ENCODE measurements at regions not wholly inside any gene's neighbourhood (a gene's known extent, or its start where the extent isn't known, plus 50 kb on each side); places are given as distances from the start of the nearest gene placed in this dataset.

- ChIA-PET POLR2A (no interaction called here), CTCF (no interaction called here)
- no peak for ATAC-seq
- DNase-seq (ENCODE audit: low spot score), result no peak
- Mint-ChIP-seq H3K4me3 (no peak overlapping the region), H3K4me1 (peaks cover 13% of the 10 kb centered on the region), H3K27me3 (ENCODE audit: low read depth) (peaks cover 37% of the 10 kb centered on the region), H3K27ac (no peak overlapping the region), H3K9me3 (no peaks in the 10 kb centered on the region), H3K36me3 (no peaks in the 10 kb centered on the region)
- TF ChIP-seq RORB (CRISPR knock-in tag; IDR thresholded peaks at IDR 0.05) (no peak), PREB (CRISPR knock-in tag; IDR thresholded peaks at IDR 0.05; ENCODE audit: borderline replicate concordance) (no peak), TEAD1 (CRISPR knock-in tag; IDR thresholded peaks at IDR 0.05) (no peak), USF2 (CRISPR knock-in tag; IDR thresholded peaks at IDR 0.05) (no peak), ERG (CRISPR knock-in tag; IDR thresholded peaks at IDR 0.05) (no peak), ZNF425 (CRISPR knock-in tag; conservative IDR thresholded peaks at IDR 0.05) (no peak), OVOL2 (CRISPR knock-in tag; IDR thresholded peaks at IDR 0.05; ENCODE audit: borderline replicate concordance) (no peak), CREM (CRISPR knock-in tag; IDR thresholded peaks at IDR 0.05) (no peak), HMGXB4 (CRISPR knock-in tag; IDR thresholded peaks at IDR 0.05) (no peak), ZNF396 (CRISPR knock-in tag; IDR thresholded peaks at IDR 0.05; ENCODE audit: borderline replicate concordance) (no peak)
These were observed 288.2 kb upstream of the UGT8 start for GRCh38 chr4:114310296-114310925.

GRCh38 chr4:114311787-114312186 lies 286.8 kb upstream of the UGT8 start:
- Mint-ChIP-seq H3K36me3 (no peaks in the 10 kb centered on the region), H3K4me3 (no peak overlapping the region), H3K9me3 (no peaks in the 10 kb centered on the region), H3K4me1 (peaks cover 13% of the 10 kb centered on the region), H3K27me3 (ENCODE audit: low read depth) (peaks cover 37% of the 10 kb centered on the region), H3K27ac (no peak overlapping the region)
- DNase-seq (ENCODE audit: low spot score) (no peak), ATAC-seq (peak; percentile 51)
- ChIA-PET POLR2A (no interaction called here), CTCF (no interaction called here)
- no peak for TF ChIP-seq ETV6 (CRISPR knock-in tag; IDR thresholded peaks at IDR 0.05)
- no peak for TF ChIP-seq SOX15 (CRISPR knock-in tag; IDR thresholded peaks at IDR 0.05)
- TF ChIP-seq FOXJ3 (CRISPR knock-in tag; IDR thresholded peaks at IDR 0.05; ENCODE audit: borderline replicate concordance), result no peak
- TF ChIP-seq TP53 (CRISPR knock-in tag; IDR thresholded peaks at IDR 0.05), result no peak
- TF ChIP-seq GTF2I (CRISPR knock-in tag; conservative IDR thresholded peaks at IDR 0.05), result no peak
- TF ChIP-seq NR1H2 (CRISPR knock-in tag; IDR thresholded peaks at IDR 0.05), result no peak
- no peak for TF ChIP-seq ZNF425 (CRISPR knock-in tag; conservative IDR thresholded peaks at IDR 0.05)
- no peak for TF ChIP-seq ZNF263 (CRISPR knock-in tag; IDR thresholded peaks at IDR 0.05; ENCODE audit: low read depth)
- no peak for TF ChIP-seq E2F4 (CRISPR knock-in tag; IDR thresholded peaks at IDR 0.05; ENCODE audit: borderline replicate concordance, low read depth)
- TF ChIP-seq ATF2 (CRISPR knock-in tag; IDR thresholded peaks at IDR 0.05; ENCODE audit: borderline replicate concordance, low read depth), result no peak
- TF ChIP-seq ATF6 (CRISPR knock-in tag; IDR thresholded peaks at IDR 0.05), result no peak

Data from WTC11 (cell line).